ENCODE measurements at regions not wholly inside any gene's neighbourhood (a gene's known extent, or its start where the extent isn't known, plus 50 kb on each side); places are given as distances from the start of the nearest gene placed in this dataset.

DNA sequence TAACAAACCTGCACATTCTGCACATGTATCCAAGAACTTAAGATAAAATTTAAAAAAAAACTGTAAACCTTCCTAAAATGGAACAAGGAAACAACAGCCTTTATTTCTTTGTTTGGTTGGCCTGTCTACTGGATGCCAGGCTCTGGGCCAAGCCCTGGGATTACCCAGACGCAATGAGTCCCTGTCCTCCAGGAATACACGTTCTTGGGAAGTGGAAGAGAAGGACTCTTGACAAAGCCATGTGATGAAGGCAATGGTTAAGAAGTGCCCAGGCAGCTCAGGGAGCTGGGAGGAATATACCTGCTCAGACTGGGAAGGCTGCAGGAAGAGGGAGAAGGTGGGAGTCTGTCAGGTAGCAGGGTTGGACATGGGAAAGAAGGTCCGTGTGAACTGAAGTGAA lies 115.4 kb downstream of the AXIN2 start:
- DNase-seq (ENCODE audit: low read depth, low spot score) = no peak

DNA sequence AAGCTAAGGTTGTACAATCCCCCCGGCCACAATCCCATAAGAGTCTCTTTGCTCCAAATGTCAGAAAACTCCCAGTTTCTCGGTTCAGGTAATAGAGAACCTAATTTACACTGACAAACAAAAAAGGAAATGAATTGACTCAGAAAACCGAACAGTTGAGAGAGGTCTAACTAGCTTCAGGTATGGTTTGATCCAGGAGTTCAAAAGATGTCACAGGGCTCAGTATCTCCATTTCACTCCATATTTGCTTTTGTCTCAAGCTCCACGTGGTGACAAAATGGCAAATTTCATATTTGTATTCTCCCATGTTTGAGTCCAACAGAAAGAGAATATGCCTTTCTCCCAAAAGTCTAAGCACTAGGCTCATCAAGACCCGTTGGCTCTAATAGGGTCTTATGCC lies 117.4 kb downstream of the AXIN2 start:
- DNase-seq (ENCODE audit: low read depth, low spot score) = no peak

- no peak for DNase-seq (ENCODE audit: low read depth, low spot score)
Measured at GRCh38 chr17:65442691-65443090, 118.8 kb downstream of the AXIN2 start.

GRCh38 chr17:65442250-65442649 lies 119.2 kb downstream of the AXIN2 start:
- DNase-seq (ENCODE audit: low read depth, low spot score) = no peak

GRCh38 chr17:65441053-65441605 lies 120.3 kb downstream of the AXIN2 start:
- DNase-seq (ENCODE audit: low read depth, low spot score) = no peak

DNA sequence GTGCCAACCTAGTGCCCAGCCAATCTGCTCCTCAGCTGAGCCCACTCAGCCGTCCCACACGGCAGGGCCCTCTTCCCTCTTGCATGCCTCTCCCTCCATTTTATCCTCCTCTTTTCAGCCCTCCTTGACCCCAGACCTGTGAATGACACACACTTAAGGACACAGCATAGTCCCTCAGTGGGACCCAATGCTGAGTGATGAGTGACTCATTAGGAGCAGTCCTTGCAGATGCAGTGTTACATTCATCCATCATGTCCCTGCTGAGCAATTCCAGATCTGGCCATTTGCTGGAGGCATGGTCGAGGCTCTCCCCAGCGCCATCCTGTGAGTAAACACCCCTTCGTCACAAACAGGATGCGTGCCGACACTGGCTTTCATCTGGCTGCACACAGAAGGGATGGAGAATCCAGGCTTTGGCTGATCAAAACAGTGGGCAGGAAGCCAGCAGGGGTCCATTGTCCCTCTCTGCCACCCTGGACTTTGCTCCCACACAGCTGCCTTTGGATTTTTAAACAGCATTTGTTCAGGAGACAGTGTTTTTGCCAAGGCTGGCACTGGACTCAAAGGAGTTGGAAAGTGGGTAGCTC lies 122.6 kb downstream of the AXIN2 start:
- DNase-seq (ENCODE audit: low read depth, low spot score) = no peak

- DNase-seq (ENCODE audit: low read depth, low spot score) = no peak
Measured at GRCh38 chr17:65438173-65438572, 123.3 kb downstream of the AXIN2 start.

DNA sequence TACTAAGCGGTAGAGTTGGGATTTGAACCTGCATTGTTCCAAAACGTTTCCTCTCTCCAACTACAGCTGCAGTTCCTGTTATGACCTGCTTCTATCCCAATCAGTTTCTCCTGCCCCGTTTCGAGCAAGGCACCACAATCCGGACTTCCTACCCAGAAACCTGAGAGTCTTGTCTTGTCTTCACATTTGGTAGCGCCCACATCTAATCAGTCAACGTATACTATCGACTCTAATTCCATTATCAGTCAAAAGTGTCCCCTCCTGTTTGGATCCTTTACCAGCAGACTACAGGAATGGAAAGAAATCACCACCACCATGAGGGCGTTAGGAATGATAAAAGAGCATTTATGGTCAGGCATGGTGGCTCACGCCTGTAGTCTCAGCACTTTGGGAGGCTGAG lies 124.6 kb downstream of the AXIN2 start:
- DNase-seq (ENCODE audit: low read depth, low spot score) = no peak

DNA sequence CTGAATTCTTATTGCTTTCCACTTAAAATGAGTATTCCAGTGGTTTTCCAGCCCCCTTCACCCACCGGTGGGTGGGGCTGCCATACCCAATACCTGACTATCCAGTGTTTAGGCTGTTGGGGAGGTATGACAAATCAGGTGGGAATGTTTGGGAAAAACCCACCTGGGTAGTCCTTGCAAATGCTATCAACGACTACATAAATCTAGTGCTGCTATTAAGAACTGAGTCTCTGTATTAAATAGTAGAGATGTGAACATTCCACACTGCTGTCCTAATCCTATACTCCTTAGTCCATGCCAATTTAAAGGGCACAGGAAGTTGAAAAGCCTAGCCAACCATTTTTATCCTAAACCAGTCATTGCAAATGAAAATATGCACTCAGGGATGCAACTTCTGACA lies 126.6 kb downstream of the AXIN2 start:
- no peak for DNase-seq (ENCODE audit: low read depth, low spot score)

DNA sequence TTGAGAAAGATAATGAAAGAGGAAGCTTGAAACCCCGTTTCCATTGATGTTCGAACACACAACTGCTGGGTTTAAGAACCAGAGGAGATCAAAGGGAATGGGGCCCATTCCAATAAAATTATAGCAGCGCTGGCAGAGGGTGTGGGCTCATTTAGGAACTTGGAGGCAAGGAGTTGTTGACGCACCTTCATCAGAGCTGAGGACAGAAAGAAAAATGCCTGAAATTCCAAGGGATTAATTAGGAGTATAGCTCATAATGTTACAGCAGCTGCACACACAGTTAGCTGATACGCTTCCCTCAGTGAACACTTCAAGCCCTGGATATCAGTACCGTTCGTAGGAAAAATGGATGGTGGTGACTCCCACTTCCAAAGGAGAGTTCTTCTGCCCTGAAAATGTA lies 127.2 kb downstream of the AXIN2 start:
- DNase-seq (ENCODE audit: low read depth, low spot score) = no peak

- DNase-seq (ENCODE audit: low read depth, low spot score) = no peak
Measured at GRCh38 chr17:65433592-65433991, 127.9 kb downstream of the AXIN2 start.

- DNase-seq (ENCODE audit: low read depth, low spot score) = no peak
Measured at GRCh38 chr17:65433157-65433556, 128.3 kb downstream of the AXIN2 start.

- DNase-seq (ENCODE audit: low read depth, low spot score) = no peak
Measured at GRCh38 chr17:65431116-65431515, 130.3 kb downstream of the AXIN2 start.

DNA sequence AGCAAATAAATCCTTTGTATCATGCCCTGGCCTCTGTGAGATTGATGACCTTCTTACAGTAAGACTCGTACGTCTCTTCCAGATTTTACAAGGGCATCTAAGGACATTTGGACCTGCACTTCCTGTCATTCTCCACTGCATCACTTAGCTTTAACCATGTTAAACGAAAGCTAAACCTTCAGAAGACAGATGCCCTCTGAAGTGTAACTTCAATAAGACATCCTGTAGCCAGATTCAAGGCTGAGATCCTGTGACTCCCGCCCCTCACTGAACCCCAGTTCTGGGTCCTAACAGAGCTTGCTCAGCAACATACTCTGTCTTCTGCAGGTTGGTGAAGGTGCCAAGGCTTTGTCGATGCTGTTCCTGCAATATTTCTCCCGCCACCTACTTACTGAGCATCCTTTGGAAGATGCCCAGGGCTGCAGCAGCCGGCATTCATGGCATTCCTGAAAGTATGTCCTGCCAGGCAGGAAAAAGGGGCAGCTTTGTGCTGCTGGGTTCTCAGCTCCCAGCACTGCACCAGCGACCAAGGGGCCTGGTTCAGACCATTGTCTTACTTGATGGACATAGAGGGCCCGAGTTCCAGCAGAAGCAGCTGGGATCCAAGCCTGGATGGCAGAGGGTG lies 131.1 kb downstream of the AXIN2 start:
- DNase-seq (ENCODE audit: low read depth, low spot score) = no peak

- DNase-seq (ENCODE audit: low read depth, low spot score) = no peak
Measured at GRCh38 chr17:65423346-65424140, 137.9 kb downstream of the AXIN2 start.

DNA sequence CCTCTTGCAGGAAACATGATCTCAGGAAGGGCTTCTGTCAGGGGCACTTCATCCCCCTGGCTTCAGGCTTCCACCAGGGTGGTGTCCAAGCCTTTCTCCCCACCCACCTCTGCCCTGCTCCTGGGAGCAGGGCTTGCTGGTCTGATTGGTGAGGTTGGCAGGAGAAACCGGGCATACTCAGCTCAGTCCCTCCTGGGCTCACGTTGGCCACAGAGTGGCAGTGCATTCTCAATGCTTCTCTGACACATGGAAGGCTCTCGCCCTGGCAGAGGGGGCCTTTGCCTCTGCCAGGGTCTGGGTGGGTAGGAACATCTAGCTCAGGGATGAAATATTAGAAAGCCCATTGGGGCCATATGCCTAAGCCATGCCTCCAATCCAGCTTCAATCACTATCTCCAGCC lies 142.8 kb downstream of the AXIN2 start:
- DNase-seq (ENCODE audit: low read depth, low spot score) = no peak

DNA sequence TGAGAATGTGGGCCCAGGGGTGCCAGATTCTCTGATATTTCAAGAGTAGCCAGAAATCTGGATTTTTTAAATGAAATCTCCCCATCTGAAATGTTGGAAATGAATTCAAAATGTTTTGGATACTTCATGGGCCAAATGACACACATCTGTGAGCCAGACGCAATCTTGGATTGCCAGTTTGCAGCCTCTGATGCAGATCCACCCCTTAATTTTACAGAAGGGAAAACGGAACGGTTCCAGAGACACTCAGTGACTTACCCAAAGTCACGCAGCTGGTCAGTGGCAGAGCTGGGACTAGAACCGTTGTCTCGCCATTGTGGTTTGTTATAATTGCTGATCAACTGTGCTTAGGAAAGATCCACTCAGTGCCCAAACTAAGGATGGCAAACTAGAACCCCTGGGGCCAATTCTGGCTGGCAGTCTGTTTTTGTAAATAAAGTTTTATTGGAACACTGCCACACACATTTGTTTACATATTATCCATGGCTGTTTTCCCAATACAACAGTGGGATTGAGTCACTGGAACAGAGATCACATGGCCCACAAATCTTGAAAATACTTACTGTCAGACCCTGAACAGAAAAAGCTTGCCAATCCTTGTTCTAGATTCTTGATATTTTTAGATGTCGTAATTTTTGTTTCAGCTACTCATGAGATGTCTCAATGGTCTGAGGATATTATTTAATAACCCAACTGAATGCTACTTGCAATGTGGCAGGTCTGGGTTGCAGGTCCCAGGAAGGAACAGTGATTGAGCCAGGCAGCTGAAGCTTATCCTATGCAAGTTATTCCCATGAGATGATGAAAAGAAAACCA lies 143.8 kb downstream of the AXIN2 start:
- no peak for DNase-seq (ENCODE audit: low read depth, low spot score)

DNA sequence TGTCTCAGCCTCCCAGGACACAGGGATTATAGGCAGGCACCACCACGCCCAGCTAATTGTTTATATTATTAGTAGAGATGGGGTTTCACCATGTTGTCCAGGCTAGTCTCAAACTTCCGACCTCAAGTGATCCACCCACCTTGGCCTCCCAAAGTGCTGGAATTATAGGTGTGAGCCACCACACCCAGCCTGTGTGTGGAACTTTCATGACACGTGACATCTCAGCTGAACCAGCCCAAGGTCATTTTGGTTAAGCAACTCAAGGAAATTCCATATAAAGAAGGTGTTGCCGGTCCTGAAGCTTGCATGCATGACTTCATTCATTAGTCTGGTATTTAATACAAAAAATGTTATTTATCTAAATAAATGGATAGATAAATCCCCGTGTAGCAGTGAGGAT lies 145.5 kb downstream of the AXIN2 start:
- DNase-seq (ENCODE audit: low read depth, low spot score) = no peak

DNA sequence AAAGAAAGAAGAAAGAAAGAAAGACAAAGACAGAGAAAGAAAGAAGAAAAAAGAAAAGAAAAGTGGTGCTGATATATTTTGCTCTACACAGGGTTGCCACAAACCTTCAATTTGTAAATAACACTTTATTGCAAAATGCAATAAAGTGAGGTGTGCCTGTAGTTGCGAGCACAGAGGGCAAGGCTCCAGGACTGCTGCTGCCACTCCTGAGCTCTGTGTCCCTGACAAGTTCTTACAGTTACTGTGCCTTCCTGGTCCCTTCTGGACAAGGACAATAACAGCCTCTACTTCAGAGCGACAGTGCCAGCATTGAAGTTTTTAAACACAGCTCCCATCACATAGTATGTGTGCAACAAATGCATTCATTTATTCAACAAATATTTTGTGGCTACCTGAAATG lies 148.1 kb downstream of the AXIN2 start:
- no peak for DNase-seq (ENCODE audit: low read depth, low spot score)

DNA sequence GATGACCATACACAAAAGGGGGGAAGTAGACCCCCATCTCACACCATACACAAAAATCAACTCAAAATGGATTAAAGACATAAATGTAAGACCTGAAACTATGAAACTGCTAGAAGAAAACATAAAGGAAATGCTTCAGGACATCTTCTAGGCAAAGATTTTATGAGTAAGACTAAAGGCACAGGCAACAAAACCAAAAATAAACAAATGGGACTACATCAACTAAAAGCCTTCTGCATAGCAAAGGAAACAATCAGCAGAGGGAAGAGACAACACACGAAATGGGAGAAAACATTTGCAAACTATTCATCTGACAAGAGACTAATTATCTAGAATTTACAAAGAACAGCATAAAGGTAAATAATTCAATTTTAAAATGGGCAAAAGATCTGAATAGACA lies 152.1 kb downstream of the AXIN2 start:
- DNase-seq (ENCODE audit: low read depth, low spot score) = no peak

GRCh38 chr17:65408050-65408449 lies 153.4 kb downstream of the AXIN2 start:
- no peak for DNase-seq (ENCODE audit: low read depth, low spot score)

DNA sequence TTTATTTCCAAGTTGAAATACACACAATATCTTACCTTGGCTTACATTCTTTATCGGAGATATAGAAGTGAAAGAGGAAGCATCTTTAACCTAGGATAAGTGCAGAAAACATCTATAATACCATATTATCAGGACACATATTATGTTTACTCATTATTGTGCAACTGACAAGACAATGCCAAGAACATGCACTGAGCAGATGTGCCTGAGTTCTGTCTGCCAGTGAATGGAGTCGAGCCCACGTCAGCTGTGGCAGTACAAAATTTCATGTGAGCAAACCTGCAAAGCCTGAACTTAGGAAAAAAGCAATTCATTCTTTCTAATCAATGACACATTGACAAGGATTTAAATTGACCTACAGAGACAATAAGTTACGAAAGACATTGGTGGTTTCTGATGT lies 154.4 kb downstream of the AXIN2 start:
- DNase-seq (ENCODE audit: low read depth, low spot score) = no peak

All from pulmonary artery endothelial cell (primary cell).